Stimulated activated CD4-positive, alpha-beta T cell treated with anti-CD3 and anti-CD28 coated beads, Interleukin-12 subunit alpha, Interleukin-12 subunit beta, amount 100 ng/mL, for 4 hours (primary cell): ENCODE measurements at regions not wholly inside any gene's neighbourhood (a gene's known extent, or its start where the extent isn't known, plus 50 kb on each side); places are given as distances from the start of the nearest gene placed in this dataset.

Experiments used
- DNase-seq: peaks from one replicate; pipeline ENCODE4 v3.0.0-alpha.2; 2020

GRCh38 chr15:29913528-29914135 is 91.4 kb upstream of the TJP1 start:
- no peak for DNase-seq

- DNase-seq: no peak
Measured at GRCh38 chr15:29911705-29912104, 89.4 kb upstream of the TJP1 start.

GRCh38 chr15:29910068-29910467 is 87.8 kb upstream of the TJP1 start:
- no peak for DNase-seq

GRCh38 chr15:29904757-29905417 is 82.6 kb upstream of the TJP1 start:
- DNase-seq: no peak

GRCh38 chr15:29903785-29904464 is 81.7 kb upstream of the TJP1 start:
- DNase-seq: no peak

GRCh38 chr15:29903028-29903427 is 80.8 kb upstream of the TJP1 start:
- no peak for DNase-seq

- DNase-seq: no peak
Measured at GRCh38 chr15:29900237-29901189, 78.2 kb upstream of the TJP1 start.

GRCh38 chr15:29896062-29896461 is 73.8 kb upstream of the TJP1 start:
- DNase-seq: no peak

GRCh38 chr15:29891096-29891457 is 68.8 kb upstream of the TJP1 start:
- DNase-seq: no peak

- DNase-seq: no peak
Measured at GRCh38 chr15:29890336-29891095, 68.2 kb upstream of the TJP1 start.

- DNase-seq: no peak
Measured at GRCh38 chr15:29889542-29890329, 67.5 kb upstream of the TJP1 start.

GRCh38 chr15:29888646-29889045 is 66.4 kb upstream of the TJP1 start:
- DNase-seq: no peak

- no peak for DNase-seq
Measured at GRCh38 chr15:29887721-29888120, 65.5 kb upstream of the TJP1 start.

GRCh38 chr15:29885183-29885582 is 62.9 kb upstream of the TJP1 start:
- no peak for DNase-seq

- no peak for DNase-seq
Measured at GRCh38 chr15:29883126-29883525, 60.9 kb upstream of the TJP1 start.

- DNase-seq: no peak
Measured at GRCh38 chr15:29880886-29881285, 58.6 kb upstream of the TJP1 start.

- no peak for DNase-seq
Measured at GRCh38 chr15:29880341-29880740, 58.1 kb upstream of the TJP1 start.

- no peak for DNase-seq
Measured at GRCh38 chr15:29874977-29875376, 52.7 kb upstream of the TJP1 start.

GRCh38 chr15:29873947-29874411 is 51.7 kb upstream of the TJP1 start:
- DNase-seq: no peak

- DNase-seq: no peak
Measured at GRCh38 chr15:29873264-29873663, 51.0 kb upstream of the TJP1 start.

GRCh38 chr15:29872716-29873115 is 50.4 kb upstream of the TJP1 start:
- DNase-seq: no peak
